HG03139 (cell line): ENCODE measurements at regions not wholly inside any gene's neighbourhood (a gene's known extent, or its start where the extent isn't known, plus 50 kb on each side); places are given as distances from the start of the nearest gene placed in this dataset.
"Not testable (repeated sequence)": the region's sequence is repeated elsewhere in the genome, so short reads cannot be mapped to it uniquely, and the experiment has no call there.

Experiments
- ATAC-seq: cut with Tn5 transposase; IDR thresholded peaks from one replicate; pipeline ENCODE4 v1.9.1; 2021; ENCODE audit not compliant: unreplicated experiment

GRCh38 chr3:110430146-110430545 lies 641.5 kb upstream of the NECTIN3 start:
- ATAC-seq, result no peak

DNA sequence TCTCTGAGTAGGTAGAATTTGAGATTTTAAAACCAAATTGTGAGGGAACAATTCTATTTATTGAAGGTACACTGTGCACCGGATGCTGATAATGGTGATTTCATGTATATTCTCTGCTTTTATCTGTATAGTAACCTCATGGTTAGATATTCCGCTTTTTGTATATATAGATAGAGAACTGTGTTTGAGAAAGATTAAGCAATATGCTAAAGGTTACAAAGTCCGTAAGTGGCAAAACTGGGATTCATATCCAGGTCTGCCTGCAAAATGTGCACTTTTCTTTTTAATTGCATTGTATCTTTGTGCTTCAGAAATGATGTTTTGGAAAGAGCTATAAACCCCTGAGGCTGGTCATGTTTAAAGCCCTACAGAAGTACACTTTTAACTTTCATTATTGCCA lies 635.4 kb upstream of the NECTIN3 start:
- no peak for ATAC-seq

GRCh38 chr3:110440066-110440653 lies 631.5 kb upstream of the NECTIN3 start:
- not testable (repeated sequence) for ATAC-seq

DNA sequence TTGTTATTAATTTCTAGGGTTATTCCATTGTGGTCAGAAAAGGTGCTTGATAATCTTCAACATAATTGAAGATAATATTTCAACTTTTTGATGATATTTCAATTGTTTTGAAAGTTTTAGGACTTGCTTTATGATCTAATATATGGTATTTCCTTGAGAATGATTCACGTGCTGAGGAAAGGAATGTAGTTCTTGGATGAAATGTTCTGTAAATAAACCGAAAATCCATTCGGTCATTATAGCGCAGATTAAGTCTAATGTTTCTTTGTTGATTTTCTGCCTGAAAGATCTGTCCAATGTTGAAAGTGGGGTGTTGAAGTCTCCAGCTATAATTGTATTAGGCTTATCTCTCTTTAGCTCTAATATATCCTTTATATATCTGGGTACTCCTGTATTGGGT lies 617.5 kb upstream of the NECTIN3 start:
- ATAC-seq, result no peak

DNA sequence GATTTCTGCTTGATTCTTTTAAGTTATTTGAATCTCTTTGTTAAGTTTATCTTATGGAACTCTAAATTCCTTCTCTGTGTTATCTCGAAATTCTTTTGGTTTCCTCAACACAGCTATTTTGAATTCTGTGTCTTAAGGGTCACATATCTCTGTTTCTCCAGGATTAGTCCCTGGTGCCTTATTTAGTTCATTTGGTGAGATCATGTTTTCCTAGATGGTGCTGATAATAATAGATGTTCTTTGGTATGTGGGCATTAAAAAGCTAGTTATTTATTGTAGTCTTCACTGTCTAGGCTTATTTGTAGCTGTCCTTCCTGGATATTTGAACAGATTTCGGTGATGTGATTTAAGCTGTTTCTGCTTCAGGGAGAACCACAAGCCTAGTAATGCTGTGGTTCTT lies 615.6 kb upstream of the NECTIN3 start:
- ATAC-seq, result no peak

- no peak for ATAC-seq
Measured at GRCh38 chr3:110456438-110457138, 615.0 kb upstream of the NECTIN3 start.

DNA sequence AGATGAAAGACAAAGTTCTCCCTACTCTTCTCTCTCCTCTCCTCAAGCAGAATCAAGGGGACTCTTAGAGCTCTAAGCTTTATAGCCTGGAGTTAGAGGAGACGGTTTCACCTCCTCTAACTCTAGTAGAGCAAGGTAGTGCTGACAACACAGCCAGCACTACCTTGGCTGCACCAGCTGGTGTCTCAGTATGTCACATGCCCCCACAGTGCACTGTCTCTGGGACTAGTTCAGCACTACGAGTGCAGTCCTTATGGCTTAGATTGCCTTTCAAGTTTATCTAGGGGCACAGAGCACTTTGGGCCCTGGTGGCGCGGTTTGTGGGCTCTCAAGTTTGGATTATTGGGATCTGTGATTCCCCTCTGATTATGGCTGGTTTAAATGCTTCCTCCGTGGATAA lies 614.1 kb upstream of the NECTIN3 start:
- no peak for ATAC-seq

DNA sequence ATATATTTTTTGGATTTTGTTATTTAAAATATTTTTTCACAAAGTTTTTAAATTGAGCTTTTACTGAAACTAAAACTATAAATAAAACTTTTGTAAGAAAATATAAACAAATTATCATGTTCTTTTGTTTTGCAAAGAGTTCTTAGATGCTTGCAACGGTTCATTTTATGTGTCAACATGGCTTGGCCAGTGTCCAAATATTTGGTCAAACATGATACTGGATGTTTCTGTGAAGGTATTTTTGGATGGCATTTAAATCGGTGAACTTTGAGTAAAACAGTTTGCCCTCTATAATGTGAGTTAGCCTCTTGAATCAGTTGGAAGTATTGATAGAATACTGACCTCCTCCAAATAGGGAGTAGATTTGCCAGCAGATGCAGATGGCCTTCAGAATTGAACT lies 612.6 kb upstream of the NECTIN3 start:
- no peak for ATAC-seq

DNA sequence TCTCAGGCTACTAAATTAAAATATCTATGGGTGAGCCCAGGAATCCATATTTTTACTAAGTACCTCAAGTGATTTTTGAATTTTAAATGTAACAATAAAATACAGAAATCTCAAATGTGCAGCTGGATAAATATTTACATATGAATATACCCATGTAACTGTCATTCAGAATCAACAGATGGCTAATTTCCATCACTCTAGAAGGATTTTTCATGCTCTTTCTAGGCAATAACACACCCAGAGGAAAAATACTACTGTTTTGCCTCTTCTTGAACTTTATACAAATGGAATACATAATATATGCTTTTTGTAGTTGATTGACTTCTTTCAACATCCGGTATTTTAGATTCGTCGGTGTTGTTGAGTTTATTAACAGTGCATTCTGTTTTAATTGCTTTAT lies 601.3 kb upstream of the NECTIN3 start:
- no peak for ATAC-seq

- no peak for ATAC-seq
Measured at GRCh38 chr3:110473405-110473804, 598.2 kb upstream of the NECTIN3 start.

GRCh38 chr3:110474397-110474796 lies 597.2 kb upstream of the NECTIN3 start:
- ATAC-seq, result no peak

GRCh38 chr3:110478377-110479054 lies 593.1 kb upstream of the NECTIN3 start:
- ATAC-seq, result no peak

DNA sequence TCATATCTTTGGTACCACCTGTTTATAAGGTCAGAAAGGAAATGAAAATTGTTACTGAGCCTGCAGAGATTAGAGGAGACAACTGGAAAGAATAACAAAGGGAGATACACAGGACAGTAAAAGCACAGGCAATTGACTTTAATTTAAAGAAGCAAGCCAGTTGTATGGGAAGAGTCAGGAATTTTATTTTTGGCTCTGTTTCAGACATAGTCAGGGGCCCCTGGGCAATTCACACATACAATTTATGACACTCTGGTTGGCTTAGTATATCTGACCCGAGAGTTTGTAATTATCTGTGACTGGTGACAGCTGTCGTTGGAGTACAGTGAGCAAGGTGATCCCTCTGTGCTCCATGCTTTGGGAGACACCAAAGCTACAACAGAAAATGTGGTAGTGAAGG lies 591.9 kb upstream of the NECTIN3 start:
- no peak for ATAC-seq

DNA sequence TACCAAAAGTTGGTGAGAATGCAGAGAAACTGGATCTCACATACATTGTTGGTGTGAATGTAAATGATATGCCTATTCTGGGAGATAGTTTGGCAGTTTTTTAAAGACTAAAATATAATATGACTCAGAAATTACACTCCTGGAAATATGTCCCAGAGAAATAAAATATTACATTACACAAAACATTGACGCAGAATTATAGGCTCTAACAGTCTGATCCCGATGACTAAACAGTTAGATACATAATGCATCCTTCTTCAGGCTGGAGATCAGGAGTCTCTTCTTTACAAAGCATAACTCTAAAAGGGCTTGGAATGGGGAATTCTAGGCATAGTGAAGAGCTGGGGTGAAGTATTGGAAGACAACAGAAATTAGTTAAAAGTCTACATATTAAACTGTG lies 586.2 kb upstream of the NECTIN3 start:
- ATAC-seq, result no peak

DNA sequence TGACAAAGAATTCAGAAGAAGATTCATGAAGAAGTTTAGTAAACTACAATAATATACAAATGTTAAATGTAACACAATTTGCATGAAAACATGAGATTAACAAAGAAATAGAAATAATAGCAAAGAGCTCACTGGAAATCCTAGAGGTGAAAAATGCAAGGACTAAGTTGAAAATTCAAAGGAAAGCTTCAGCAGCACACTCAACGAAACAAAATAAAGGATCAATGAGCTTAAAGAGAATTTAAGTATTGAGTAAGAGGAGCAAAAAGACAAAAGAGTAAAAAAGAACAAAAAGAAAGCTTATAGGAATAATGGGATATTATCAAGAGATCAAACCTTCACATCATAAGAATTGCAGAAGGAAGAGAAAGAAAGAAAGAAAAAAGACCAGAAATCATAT lies 583.8 kb upstream of the NECTIN3 start:
- no peak for ATAC-seq

DNA sequence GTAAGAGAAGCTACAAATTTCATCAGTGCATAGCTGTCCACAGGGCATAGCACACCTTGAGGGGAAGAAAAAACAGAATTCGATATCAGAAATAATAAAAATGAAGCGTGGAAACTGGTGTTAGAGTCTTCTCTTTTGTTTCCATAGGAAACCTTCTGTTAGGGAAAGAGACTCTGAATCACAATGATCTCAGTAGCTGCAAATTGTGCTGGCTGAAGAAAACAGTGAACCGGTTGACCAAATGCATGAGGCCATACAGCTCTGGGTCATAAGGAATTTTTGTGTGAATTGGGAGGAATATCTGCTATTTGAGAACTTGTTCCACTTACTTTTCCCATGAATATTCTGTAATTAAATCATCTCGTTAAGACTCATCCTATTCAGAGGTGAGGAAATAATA lies 580.2 kb upstream of the NECTIN3 start:
- no peak for ATAC-seq

DNA sequence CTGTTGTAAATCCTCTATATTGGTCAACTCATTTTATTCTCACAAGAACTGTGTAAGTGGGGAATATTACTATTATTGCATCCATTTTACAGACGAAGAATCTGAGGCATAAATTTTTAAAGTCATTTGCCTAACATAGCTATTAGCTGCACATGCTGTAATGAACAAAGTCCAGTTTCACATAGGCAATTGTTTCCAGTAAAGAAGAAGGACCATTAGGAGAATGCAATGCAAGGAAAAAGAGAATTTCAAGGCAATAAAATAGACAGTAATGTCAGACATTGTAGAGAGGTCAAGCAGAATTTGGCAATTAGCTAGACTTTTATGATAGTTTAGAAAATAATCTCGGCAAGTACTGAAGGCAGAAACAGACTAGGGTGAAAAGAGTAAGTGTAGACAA lies 578.7 kb upstream of the NECTIN3 start:
- ATAC-seq, result no peak

GRCh38 chr3:110493438-110494092 lies 578.1 kb upstream of the NECTIN3 start:
- no peak for ATAC-seq

DNA sequence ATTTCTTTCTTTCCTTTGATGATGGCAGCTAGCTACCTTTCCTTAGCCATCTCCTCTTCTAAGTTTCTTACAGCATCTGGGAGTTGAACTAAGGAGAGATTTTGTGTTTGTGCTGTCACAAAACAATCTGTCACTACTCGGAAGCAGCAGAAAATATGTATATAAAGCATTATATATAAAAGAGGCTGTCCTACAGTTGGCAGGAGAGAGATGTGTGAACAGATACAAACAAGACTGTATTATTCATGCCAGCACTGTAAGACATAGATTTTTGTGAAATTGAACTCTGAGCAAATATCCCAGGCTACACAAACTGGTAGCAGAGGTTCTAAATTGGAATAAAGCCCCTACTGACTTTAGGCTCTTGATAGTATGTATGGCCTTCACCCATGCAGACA lies 577.5 kb upstream of the NECTIN3 start:
- ATAC-seq, result no peak

- ATAC-seq, result no peak
Measured at GRCh38 chr3:110494728-110495127, 576.9 kb upstream of the NECTIN3 start.

DNA sequence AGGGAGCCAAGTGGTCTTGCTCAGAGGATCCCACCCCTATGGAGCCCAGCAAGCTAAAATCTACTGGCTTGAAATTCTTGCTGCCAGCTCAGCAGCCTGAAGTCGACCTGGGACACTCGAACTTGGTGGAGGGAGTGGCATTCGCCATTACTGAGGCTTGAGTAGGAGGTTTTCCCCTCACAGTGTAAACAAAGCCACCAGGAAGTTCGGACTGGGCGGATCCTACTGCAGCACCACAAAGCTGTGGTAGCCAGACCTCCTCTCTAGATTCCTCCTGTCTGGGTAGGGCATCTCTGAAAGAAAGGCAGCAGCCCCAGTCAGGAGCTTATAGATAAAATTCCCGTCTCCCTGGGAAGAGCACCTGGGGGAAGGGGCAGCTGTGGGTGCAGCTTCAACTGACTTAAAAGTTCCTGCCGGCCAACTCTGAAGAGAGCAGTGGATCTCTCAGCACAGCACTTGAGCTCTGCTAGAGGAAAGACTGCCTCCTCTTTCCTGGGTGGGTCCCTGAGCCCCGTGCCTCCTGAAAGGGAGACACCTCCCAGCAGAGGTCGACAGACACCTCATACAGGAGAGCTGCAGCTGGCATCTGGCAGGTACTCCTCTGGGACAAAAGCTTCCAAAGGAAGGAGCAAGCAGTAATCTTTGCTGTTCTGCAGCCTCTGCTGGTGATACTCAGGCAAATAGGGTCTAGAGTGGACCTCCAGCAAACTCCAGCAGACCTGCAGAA lies 576.3 kb upstream of the NECTIN3 start:
- no peak for ATAC-seq
